Stromal cell of bone marrow (primary cell): ENCODE measurements at regions not wholly inside any gene's neighbourhood (a gene's known extent, or its start where the extent isn't known, plus 50 kb on each side); places are given as distances from the start of the nearest gene placed in this dataset.
"Not testable (repeated sequence)": the region's sequence is repeated elsewhere in the genome, so short reads cannot be mapped to it uniquely, and the experiment has no call there.

ENCODE experiments used
- DNase-seq: peaks from one replicate; pipeline ENCODE4 v3.0.0-alpha.2; 2012; ENCODE audit warnings: low read depth

DNA sequence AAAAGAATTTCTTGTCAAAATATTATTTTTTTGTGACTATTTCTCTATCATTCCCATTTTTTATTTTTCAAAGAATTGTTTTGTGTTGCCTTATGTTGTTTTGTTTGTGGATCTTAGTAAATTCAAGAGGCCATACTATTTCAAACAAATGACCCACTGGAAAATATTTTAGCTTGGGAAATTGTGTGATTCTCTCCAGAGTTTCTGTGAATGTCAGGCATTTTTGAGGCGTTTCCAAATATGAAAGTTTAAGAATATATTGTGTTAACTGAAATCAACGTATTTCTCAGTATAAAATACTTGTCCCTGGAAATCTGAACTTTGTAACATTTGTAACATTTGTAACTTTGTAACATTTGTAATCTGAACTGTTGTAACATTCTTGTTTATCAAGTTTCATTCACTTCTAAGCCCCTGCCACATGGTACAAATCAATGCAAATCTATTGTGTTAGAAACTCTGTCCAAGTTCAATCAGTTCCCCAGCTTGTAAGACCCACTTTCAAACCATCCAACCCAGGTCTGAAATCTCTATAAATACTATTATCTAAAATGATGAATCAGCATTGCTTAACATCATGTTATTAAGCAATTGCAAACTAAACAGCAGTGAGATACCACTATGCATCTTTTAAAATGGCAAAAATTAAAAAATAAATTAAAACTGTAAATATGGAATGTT is 465.4 kb upstream of the GRID2 start:
- no peak for DNase-seq

DNA sequence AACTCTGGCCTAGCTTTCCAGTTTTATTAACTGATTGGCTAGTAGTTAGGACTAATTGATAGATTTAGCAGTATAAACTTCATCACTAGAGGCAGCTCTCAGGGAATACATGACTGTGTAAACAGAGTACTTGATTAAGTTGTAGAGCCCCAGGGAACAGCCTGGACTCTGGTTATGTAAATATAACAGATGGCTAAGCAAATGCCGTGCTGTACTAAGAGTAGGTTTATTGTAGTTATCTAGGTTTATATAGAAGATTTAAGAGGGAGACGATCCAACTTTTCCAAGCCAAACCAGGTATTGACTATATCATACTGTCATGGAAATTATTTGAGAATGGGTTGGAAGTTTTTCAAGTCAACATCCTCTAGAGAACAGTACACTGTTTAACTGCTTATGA is 463.4 kb upstream of the GRID2 start:
- no peak for DNase-seq

DNA sequence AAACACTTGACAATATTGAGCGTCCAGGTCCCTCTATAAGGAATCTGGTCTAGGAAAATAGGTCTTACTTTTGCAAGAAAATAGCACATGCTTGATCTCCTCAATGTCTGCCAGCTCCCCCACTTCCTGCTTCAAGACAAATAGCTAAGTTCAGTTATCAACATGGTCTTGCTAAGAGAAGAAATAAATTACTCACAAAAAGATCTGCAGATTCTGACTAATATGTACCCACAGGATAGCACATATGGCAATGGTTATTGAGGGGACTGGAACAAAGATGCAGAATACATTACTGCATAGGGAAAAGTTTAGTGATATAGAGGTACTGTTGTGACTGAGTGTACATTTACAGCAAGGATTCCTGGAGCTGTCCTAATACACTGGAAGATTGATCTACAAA is 457.5 kb upstream of the GRID2 start:
- no peak for DNase-seq

DNA sequence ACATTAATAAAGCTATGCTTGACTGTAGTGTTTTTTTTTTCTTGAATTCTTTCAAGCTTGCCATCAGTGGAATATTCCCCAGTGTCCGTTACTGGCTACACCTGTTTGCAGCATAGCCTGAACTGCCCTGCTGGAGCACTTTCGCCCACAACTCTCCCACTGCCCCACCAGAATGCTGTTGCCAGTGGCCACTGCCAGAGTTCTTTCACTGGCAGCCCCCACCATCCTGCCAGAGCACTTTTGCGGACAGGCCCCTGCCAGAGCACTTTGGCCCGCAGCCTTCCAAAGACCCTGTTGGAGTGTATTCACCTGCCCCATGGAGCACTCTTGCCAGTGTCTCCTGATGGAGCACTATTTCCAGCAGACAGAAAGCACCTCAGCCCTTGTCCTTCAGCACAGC is 452.3 kb upstream of the GRID2 start:
- DNase-seq = no peak

DNA sequence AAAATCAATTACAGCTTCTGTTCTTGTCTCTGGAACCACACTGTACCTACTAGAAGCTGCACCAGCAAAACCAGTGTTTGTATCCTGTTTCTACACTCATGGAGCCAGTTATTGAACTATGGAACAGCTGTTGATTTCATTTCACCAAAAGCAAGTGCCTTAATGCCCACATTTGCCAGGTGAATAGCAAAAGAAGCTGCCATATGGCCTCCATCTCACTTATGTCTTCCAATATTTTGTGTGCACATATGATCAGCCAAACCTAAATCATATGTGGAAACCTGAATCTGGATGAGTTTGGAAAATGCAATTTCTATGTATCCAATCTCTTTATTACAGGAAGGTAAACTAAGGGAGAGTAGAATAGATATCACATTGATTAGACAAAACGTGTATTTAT is 415.8 kb upstream of the GRID2 start:
- DNase-seq = no peak

DNA sequence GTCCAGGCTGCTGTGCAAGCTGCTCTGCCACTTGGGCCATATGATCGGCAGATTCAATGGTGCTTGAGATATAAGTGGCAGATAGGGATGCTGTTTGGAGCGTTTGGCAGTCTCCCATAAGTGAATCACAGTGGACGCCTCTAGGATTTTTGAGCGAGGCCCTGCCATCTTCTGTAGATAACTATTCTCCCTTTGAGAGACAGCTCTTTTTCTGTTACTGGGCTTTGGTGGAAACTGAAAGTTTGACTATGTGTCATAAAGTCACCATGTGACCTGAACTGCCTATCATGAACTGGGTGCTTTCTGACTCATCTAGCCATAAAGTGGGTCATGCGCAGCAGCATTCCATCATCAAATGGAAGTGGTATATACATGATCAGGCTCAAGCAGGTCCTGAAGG is 412.5 kb upstream of the GRID2 start:
- not testable (repeated sequence) for DNase-seq

DNA sequence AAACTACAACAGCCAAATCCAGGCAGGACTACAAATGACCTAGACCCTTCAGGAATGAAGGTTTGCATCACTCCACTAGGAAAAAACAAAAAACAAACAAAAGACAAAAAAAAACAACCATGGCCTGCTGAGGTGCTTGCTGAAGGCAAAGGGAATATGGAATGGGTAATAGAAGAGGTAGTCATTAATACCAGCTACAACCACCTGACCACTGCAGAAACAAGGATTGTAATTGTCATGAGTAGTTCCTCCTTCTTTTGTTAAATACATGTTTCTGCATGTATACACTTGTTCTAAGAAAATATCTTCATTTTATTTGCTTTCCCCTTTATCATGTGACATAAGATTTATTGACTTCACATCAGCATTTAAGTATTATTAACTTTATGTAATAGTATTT is 409.8 kb upstream of the GRID2 start:
- no peak for DNase-seq

DNA sequence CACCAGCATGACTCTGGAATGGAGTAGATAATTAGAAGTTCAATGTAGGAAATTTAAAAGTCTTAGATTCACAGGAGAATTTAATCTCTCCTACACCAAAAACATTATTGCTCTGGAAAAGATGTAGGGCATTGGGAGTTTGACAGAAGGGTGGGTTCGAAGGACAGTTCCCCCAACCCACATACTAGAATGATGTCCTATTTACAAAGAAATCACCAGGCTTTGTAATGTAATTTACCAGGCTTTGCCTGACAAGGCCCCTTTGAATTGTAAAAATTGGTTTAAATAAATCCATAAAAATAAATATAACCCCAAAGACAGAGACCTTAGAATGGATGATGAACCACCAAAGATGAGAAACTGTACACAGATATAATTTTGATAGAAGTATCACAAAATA is 399.2 kb upstream of the GRID2 start:
- no peak for DNase-seq

DNA sequence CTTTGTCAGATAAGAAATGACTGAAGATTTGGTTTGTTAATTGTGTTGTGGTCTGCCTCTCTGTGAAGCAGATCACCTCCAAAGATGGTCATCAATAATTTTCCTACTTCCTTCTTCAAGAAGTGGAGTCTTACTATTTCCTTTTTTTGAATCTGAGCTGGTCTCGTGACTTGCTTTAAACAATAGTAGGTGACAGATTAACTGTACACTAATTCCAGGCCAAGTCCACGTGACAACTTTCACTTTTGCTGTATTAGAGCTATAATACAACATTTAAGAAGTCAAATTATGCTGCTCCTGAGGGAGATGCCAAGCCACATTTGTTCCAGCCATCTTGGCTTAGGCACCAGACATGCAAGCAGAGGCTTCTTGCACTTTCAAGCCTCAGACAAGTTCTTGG is 393.8 kb upstream of the GRID2 start:
- DNase-seq = no peak

DNA sequence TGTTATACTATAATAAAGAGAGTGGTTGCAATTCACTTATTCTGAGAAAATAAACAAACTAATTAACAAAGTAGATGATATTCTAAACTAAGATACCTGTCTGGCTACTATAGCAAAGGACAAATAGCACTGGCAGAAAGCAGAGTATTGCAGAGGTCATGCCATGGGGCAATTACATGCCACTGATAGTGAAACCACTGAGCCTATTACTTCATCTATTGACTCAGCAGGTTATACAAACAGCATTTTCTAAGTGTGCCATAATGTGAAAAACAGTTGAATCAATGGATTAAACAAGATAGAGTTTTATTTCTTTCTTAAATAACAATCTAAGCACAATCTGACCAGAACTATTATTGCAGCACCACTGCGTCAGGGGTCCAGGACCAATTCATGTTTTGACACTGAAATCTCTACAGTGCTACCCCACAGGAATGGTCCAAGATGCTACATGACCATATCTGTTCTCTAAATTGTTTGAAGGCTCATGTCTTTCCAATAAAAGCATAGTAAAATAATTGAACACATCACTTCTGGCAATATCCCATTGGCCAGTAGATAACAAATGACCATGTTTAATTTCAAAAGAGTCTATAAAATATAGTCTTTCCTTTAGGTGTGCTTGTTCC is 389.5 kb upstream of the GRID2 start:
- DNase-seq = no peak

DNA sequence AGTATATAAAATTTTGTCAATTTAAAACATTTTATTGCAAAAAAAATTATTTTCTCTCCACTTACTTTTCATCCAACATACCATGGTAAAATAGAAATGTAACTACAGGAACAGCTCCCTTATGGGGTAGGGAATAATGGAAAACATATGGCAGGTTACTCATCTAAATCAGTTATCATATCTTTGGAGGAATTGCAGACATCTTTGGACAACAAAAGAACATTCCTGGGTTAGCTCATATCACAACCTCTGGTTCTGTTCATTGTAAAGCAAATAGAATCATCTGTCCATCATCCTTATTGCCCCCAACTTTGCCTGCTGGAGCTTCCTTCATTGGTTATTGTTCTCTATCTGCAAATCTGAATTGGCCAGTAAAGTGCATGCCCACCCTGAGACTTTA is 387.5 kb upstream of the GRID2 start:
- no peak for DNase-seq

DNA sequence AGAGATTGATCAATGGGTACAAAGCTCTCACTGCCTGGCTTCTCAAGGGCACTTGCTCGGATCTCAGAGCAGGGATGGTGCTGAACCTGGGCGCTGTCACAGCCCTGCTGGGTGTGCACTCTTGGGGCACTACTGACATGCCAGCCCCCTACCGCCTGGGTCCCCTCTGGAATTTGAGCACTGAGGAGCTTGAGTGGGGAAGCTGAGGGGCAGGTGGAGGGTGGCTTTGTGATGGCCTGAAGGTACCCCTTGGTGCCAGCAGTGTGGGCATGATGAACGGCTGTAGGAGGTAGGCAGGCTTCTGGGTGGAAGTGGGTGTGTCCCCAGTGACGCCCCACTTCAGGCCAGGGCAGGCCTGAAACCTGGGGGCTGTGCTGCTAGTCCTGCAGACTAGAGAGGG is 379.1 kb upstream of the GRID2 start:
- no peak for DNase-seq

DNA sequence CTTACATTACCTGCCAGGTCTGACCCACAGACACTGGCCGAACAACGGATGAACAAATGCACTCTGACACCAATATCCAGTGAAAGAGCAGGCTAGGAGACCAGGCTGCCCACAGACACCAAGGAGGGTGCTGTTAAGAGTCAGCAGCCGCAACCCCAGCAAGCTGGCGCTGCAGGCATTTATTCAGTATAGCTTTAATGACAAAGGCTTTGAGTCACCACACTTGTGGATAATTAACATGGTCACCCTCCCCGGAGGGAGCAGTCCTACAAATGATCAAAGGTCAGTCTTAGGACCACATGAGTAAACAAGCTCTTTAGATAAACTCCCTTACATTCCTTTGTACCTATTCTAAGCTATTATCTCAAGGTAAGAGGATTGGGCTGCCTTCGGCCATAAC is 368.5 kb upstream of the GRID2 start:
- DNase-seq = no peak

DNA sequence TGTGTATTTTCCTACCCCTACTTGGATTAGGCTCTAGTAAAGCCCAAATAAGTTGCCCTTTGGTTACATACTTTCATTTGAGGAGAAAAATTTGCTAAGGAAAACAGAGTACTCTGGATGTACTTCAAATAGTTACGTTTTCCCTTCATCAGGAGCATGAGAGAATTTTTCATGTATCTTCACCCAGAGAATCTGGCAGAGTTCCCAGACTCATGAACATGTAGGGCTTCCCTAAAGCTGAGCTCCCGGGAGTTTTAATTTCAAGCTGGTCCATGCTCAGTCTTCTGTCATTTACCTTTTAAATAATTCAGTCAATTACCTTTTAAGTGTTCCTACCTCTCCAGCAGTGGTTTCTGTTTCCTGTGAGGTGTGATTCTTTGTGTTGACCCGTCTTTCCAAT is 367.5 kb upstream of the GRID2 start:
- peak; percentile 4 for DNase-seq

DNA sequence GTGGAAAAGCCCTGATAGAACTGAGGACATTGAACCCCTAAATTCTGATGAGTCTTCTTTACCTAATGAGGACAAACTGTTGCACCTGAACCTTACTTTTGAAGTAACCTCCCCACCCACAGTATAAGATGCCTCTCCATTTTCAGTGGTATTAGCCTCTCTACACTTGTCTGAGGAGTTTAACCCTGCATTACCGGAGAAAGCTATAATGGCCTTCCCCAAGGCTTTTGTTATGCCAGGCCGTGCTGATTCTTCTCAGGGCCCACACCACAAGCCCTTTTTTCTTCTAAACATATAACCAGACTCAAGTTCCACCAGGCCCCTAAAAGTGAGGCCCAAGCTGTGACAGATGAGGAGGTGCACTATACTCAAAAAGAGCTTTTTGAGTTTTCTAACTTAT is 345.8 kb upstream of the GRID2 start:
- no peak for DNase-seq

DNA sequence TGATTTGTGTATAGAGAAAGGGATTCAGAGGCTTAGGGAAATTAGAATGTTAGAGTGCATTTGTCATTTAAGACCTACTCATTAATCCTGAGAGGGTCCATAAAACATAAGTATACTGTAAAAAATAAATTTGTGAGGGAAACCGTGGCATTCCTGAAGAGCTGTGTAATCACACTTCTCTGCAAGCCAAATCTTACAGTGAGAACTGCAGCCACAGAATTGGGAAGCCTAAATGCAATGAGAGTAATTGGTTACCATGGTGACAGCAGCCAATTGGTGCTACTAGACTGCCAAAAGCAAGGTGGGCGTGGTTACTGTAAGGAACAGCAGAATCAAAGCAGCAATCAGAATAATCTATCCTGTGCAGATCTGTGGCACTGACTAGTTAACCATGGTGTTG is 345.2 kb upstream of the GRID2 start:
- peak; percentile 31 for DNase-seq

DNA sequence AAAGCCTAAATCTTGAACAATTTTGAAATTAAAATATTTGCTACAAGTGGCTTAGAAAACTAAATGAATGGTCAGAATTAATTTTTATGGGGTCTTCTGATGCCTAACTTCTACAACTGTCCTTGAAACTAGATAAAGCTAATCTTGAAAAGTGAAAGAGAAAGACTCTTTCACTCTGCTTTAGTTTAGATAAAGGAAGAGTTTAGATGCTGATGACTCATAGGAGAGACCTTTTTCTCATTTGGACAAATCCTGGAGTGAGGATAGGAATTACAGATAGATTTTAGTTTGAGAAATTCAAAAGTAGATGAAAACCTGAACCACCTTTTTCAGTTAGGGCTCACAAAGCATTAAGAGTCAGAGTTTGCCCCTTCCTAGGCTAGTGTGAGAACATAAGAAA is 342.3 kb upstream of the GRID2 start:
- DNase-seq = no peak

DNA sequence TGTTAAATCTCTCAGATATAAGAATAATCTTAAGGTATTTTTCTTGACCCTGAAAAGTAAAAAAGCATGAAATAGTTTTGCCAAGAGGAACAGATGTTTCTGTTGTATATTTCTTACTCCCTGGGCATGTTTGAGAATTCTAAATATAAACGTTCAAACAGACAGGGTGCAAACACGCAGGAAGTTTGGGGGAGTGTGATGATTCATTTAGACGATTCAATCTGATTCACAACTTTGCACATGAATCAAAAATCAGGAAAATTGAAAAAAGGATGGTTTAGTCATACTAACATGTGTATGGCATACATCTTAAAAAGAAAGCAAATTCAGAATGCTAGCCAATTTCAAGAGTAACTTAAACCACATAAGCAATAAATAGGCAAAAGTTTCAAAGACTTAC is 340.3 kb upstream of the GRID2 start:
- DNase-seq = peak; percentile 33

DNA sequence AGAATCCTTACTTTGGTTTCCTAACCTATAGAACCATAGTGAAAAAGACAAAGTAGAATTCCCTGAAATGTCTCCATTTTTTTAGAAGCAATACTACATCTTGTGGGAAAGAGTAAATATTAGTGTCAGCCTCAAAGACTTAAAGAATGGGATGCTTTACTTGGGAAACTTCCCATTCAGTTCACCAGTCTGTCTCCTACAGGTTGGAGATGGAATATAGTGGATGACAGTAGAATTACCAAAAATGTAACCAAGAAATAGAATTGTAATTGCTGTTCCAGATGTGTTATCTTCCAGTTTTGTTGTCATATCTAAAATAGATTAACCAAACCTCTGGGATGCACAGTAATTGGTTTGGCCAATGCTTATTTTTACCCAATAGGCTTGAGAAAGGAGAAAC is 338.6 kb upstream of the GRID2 start:
- no peak for DNase-seq

DNA sequence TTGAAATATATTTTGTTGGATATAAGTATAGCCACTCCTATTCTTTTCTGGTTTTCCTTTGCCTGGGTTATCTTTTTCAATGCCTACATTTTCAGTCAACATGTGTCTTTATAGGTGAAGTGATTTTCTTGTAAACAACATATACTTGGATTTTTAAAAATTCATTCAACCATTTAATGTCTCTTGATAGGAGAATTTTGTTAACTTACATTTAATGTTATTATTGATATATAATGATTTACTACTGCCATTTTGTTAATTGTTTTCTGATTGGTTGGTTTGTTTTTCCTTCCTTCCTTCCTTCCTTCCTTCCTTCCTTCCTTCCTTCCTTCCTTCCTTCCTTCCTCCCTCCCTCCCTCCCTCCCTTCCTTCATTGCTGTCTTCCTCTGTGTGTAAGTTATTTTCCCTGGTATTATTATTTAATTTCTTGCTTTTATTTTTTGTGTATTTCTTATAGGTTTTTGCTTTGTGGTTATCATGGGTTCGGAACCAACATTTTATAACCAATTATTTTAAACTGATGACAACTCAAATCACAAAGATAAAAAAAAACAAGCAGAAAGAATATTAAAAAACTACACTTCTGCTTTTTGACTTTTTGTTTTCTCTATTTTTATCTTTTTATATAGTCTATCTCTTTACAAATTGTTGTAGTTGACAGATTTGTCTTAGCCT is 330.1 kb upstream of the GRID2 start:
- DNase-seq = no peak

DNA sequence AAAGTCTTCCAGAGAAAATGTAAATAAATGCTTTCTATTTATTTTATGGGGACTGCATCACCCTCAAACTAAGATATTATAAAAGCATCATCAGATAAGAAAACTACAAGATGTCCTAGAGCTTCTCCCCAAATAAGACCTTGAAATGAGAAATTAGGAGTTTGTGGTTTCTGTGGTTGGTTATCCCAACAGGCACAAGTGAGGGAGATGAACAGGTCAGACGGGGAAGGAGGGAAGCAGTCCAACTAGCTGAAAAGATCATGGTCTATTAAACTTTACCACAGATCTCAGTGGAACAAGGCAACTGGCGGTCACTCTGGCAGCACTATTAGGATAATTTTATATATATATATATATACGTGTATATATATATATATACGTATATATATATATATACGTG is 319.3 kb upstream of the GRID2 start:
- DNase-seq = no peak

DNA sequence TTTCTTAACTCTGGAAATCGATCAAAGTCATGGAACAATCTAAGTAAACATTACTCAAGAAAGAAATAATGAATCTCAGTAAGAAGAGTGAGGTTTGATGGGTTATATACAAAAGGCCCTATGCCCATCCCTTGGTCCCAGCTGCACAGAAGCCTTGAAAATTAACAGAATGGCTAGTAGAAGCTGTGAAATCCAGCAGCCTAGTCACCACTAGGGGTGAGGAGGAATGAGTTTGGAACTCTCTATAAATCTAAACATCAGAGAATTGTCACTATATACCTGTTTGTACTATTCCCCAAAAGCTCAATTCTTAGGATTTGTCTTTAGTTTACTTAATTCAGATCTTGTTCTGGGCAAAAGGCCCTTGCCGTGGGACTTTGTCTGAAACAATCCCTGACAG is 313.9 kb upstream of the GRID2 start:
- no peak for DNase-seq

DNA sequence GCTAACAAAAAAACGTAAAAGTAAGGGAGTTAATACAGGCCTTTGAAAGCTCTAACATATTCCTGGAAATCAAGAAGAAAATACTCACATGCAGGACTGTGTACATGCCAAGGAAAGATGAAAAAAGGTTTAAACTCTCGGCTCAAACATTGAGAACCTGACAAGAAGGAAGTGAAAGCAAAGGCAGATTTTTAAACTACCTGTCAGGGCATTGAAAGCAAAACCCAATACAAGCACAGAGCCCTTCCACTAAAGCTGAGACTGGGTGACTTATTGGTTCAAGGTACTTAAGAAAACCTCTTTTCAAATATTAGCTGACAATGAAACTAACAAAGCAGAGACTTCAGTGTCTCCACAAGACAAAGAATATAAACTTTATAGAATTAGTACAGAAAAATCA is 313.0 kb upstream of the GRID2 start:
- DNase-seq = no peak

DNA sequence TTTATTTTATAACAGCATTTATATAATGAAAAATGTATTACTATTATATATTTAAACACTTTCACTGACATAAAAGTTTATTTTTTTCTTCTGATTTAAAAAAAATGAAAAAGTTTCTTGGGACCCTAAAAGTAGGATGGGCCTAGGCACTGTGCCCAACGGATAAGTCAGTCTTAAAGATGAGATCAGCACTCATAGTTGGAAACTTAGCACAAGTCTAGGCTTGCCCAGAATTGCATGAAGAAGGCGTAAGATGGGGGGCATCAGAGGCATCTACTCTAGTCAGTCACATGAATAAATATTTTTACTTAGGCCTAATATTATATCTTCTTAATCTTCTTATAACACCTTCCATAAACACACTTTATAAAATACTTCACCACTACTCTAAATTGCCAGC is 306.7 kb upstream of the GRID2 start:
- DNase-seq = no peak
